ENCODE measurements at regions not wholly inside any gene's neighbourhood (a gene's known extent, or its start where the extent isn't known, plus 50 kb on each side); places are given as distances from the start of the nearest gene placed in this dataset.
"Not testable (repeated sequence)": the region's sequence is repeated elsewhere in the genome, so short reads cannot be mapped to it uniquely, and the experiment has no call there.

DNA sequence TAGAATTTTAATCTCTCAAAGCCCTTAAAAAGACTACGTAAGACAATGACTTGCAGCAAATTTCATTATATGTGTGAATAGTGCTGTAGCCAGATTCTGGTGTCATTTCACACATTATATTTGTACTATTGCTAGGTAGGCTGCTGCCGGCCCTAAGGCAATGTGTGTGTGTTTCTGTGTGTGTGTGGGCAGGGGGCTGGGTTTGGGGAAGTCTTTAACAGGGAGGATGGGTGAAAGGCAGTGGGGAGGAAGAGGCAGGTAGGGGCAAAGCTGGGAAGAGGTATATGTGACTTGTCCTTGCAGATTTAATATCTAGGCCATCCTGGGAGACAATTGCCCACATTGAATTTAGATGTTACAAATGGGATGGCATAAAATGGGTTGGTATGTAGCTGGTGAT, 130.8 kb downstream of the MACIR start:
- Histone ChIP-seq H3K4me1 (ENCODE audit: insufficient read depth, low read length, severe bottlenecking) (no peaks in the 10 kb centered on the region), H3K27me3 (ENCODE audit: insufficient read depth, low read length) (no peaks in the 10 kb centered on the region), H3K9me2 (ENCODE audit: low read depth, low read length) (no peaks in the 10 kb centered on the region), H3K4me2 (ENCODE audit: low read length) (no peak overlapping the region), H3K9ac (ENCODE audit: low read length) (no peak overlapping the region), H2AFZ (ENCODE audit: low read length) (no peak overlapping the region), H3K36me3 (ENCODE audit: insufficient read depth, low read length) (no peaks in the 10 kb centered on the region), H3K4me3 (ENCODE audit: low read depth, low read length, poor library complexity, severe bottlenecking) (no peak overlapping the region), H4K20me1 (ENCODE audit: insufficient read depth, low read length) (no peaks in the 10 kb centered on the region), H3K9me3 (ENCODE audit: low read length) (no peaks in the 10 kb centered on the region), H3K79me2 (ENCODE audit: insufficient read depth, low read length) (no peaks in the 10 kb centered on the region), H3K27ac (ENCODE audit: low read depth, low read length, poor library complexity, severe bottlenecking) (no peak overlapping the region), H3F3A (ENCODE audit: insufficient read depth, low read length) (no peaks in the 10 kb centered on the region)
- TF ChIP-seq, protein P1, sequence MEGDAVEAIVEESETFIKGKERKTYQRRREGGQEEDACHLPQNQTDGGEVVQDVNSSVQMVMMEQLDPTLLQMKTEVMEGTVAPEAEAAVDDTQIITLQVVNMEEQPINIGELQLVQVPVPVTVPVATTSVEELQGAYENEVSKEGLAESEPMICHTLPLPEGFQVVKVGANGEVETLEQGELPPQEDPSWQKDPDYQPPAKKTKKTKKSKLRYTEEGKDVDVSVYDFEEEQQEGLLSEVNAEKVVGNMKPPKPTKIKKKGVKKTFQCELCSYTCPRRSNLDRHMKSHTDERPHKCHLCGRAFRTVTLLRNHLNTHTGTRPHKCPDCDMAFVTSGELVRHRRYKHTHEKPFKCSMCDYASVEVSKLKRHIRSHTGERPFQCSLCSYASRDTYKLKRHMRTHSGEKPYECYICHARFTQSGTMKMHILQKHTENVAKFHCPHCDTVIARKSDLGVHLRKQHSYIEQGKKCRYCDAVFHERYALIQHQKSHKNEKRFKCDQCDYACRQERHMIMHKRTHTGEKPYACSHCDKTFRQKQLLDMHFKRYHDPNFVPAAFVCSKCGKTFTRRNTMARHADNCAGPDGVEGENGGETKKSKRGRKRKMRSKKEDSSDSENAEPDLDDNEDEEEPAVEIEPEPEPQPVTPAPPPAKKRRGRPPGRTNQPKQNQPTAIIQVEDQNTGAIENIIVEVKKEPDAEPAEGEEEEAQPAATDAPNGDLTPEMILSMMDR (IDR thresholded peaks at IDR 0.05; ENCODE audit: low read length): no peak
- TF ChIP-seq EZH2 (IDR thresholded peaks at IDR 0.05; ENCODE audit: borderline replicate concordance, low read length): no peak

DNA sequence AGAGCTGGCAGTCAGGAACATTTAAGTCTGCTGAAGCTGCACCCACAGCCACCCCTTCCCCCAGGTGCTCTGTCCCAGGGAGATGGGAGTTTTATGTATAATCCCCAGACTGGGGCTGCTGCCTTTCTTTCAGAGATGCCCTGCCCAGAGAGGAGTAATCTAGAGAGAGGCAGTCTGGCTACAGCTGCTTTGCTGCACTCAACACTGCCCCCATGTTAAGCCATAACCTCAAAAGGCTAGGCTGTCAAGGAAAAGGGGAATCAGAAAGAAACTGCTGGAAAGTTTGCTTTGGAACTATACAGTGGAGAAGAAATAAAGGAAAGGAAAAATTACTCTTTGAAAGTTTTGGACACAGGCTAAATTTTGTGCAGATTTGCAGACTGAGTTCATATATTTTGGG, 127.2 kb downstream of the MACIR start:
- Histone ChIP-seq H4K20me1 (ENCODE audit: insufficient read depth, low read length) (no peaks in the 10 kb centered on the region), H3K9ac (ENCODE audit: low read length) (no peak overlapping the region), H3K36me3 (ENCODE audit: insufficient read depth, low read length) (no peaks in the 10 kb centered on the region), H3K9me3 (ENCODE audit: low read length) (no peaks in the 10 kb centered on the region), H3K4me3 (ENCODE audit: low read depth, low read length, poor library complexity, severe bottlenecking) (no peak overlapping the region), H2AFZ (ENCODE audit: low read length) (no peak overlapping the region), H3K4me2 (ENCODE audit: low read length) (no peak overlapping the region), H3K79me2 (ENCODE audit: insufficient read depth, low read length) (no peaks in the 10 kb centered on the region), H3K27ac (ENCODE audit: low read depth, low read length, poor library complexity, severe bottlenecking) (no peak overlapping the region), H3K9me2 (ENCODE audit: low read depth, low read length) (no peaks in the 10 kb centered on the region), H3K27me3 (ENCODE audit: insufficient read depth, low read length) (no peaks in the 10 kb centered on the region), H3K4me1 (ENCODE audit: insufficient read depth, low read length, severe bottlenecking) (no peaks in the 10 kb centered on the region), H3F3A (ENCODE audit: insufficient read depth, low read length) (no peaks in the 10 kb centered on the region)
- TF ChIP-seq, protein P1 (IDR thresholded peaks at IDR 0.05; ENCODE audit: low read length): no peak
- no peak for TF ChIP-seq EZH2 (IDR thresholded peaks at IDR 0.05; ENCODE audit: borderline replicate concordance, low read length)

DNA sequence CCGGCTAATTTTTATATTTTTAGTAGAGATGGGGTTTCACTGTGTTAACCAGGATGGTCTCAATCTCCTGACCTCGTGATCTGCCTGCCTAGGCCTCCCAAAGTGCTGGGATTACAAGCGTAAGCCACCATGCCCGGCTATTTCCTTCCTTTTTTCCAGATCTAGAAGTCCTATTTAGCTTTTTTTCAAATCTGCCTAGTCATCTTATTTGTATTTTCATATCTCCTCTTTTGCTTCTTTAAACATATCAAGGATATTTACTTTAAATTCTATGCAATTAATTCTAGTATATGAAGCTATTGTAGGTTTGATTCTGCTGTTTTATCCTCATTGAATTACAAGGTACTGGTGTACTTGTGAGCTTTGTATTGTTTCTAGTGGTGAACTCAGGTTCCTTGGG, 119.1 kb downstream of the MACIR start:
- H4K20me1 ChIP-seq (ENCODE audit: insufficient read depth, low read length); H3K27me3 ChIP-seq (ENCODE audit: insufficient read depth, low read length); H3K9ac ChIP-seq (ENCODE audit: low read length); H3K4me3 ChIP-seq (ENCODE audit: low read depth, low read length, poor library complexity, severe bottlenecking); H3K36me3 ChIP-seq (ENCODE audit: insufficient read depth, low read length); H3K27ac ChIP-seq (ENCODE audit: low read depth, low read length, poor library complexity, severe bottlenecking); H3K4me2 ChIP-seq (ENCODE audit: low read length); H3K4me1 ChIP-seq (ENCODE audit: insufficient read depth, low read length, severe bottlenecking); H2AFZ ChIP-seq (ENCODE audit: low read length); H3K9me3 ChIP-seq (ENCODE audit: low read length); H3F3A ChIP-seq (ENCODE audit: insufficient read depth, low read length); H3K9me2 ChIP-seq (ENCODE audit: low read depth, low read length); H3K79me2 ChIP-seq (ENCODE audit: insufficient read depth, low read length): not testable (repeated sequence)

DNA sequence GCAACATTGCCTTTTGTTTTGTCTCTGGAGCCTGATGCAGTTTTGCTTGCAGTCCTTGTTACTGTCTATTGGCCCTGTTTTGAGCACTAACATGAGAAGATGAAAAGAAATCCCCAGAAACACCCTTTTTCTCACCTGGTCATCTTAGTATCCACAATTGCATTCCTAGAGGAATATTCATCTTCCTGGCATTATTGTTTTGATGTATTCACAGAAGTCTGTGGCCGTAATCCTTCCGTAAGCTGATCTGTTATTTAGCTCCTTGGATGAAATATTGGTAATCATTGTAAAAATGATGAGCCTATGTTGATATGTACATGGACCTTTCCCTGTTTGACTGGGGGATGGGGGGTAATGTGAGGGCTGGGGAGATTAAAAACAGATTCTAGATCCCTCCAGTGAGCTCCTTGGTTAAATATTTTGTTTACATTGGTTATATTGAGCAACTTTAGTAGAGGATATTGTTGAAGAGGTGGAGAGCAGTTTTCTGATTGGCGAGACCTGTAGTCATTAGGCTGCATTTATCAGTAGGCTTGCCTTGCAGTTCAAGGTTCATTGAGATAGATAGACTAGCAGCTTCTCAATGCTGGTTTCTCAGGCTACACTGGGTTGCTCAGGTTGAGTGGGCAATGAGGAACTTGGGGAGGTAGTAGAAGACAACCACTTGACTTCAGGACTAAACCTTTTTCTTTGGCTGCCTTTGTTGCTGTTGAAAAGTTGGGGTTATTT, 117.5 kb downstream of the MACIR start:
- no peak overlapping the region for H3K9ac ChIP-seq (ENCODE audit: low read length)
- no peaks in the 10 kb centered on the region for H3K4me1 ChIP-seq (ENCODE audit: insufficient read depth, low read length, severe bottlenecking)
- H2AFZ ChIP-seq (ENCODE audit: low read length): no peak overlapping the region
- no peaks in the 10 kb centered on the region for H4K20me1 ChIP-seq (ENCODE audit: insufficient read depth, low read length)
- H3K79me2 ChIP-seq (ENCODE audit: insufficient read depth, low read length): no peaks in the 10 kb centered on the region
- no peak overlapping the region for H3K4me2 ChIP-seq (ENCODE audit: low read length)
- no peaks in the 10 kb centered on the region for H3K9me2 ChIP-seq (ENCODE audit: low read depth, low read length)
- no peaks in the 10 kb centered on the region for H3K36me3 ChIP-seq (ENCODE audit: insufficient read depth, low read length)
- no peaks in the 10 kb centered on the region for H3K27me3 ChIP-seq (ENCODE audit: insufficient read depth, low read length)
- H3K27ac ChIP-seq (ENCODE audit: low read depth, low read length, poor library complexity, severe bottlenecking): no peak overlapping the region
- H3F3A ChIP-seq (ENCODE audit: insufficient read depth, low read length): no peaks in the 10 kb centered on the region
- no peak overlapping the region for H3K4me3 ChIP-seq (ENCODE audit: low read depth, low read length, poor library complexity, severe bottlenecking)
- TF ChIP-seq EZH2 (IDR thresholded peaks at IDR 0.05; ENCODE audit: borderline replicate concordance, low read length): no peak
- TF ChIP-seq, protein P1 (IDR thresholded peaks at IDR 0.05; ENCODE audit: low read length): no peak
- no peaks in the 10 kb centered on the region for H3K9me3 ChIP-seq (ENCODE audit: low read length)

Measured in OCI-LY1 (cell line).